Esophagus squamous epithelium (tissue), 5 donors: ENCODE measurements at regions not wholly inside any gene's neighbourhood (a gene's known extent, or its start where the extent isn't known, plus 50 kb on each side); places are given as distances from the start of the nearest gene placed in this dataset.

Source experiments
- DNase-seq: peaks from one replicate; lab custom pipeline; 2025; lab: John Stamatoyannopoulos, UW
- H3K27ac ChIP-seq, 4 donors: fragments of 200-600 bp; sonication (generic); one replicate each; pipeline ENCODE4 v1.5.1; 2016 to 2019; ENCODE audit warnings: mild to moderate bottlenecking in 1 of 4
- H3K27me3 ChIP-seq, 4 donors: fragments of 200-600 bp; sonication (generic); 1 replicate in 3 of 4; 2 replicates in 1 of 4; pipeline versions ENCODE4 v1.5.1 to v1.6.0; 2017 to 2021; ENCODE audit warnings: antibody characterized with exemption in 1 of 4
- H3K36me3 ChIP-seq, 3 donors: fragments of 200-600 bp; sonication (generic); one replicate each; pipeline ENCODE4 v1.5.1; 2016 to 2019
- H3K4me1 ChIP-seq, 3 donors: fragments of 200-600 bp; sonication (generic); one replicate each; pipeline ENCODE4 v1.5.1; 2017 to 2019
- H3K4me3 ChIP-seq, 4 donors: fragments of 200-600 bp; sonication (generic); 1 replicate in 3 of 4; 2 replicates in 1 of 4; pipeline ENCODE4 v1.5.1; 2016 to 2019; ENCODE audit warnings: mild to moderate bottlenecking in 2 of 4, moderate library complexity in 1 of 4
- H3K9me3 ChIP-seq, 3 donors: fragments of 200-600 bp; sonication (generic); one replicate each; pipeline ENCODE4 v1.5.1; 2016 to 2019
- CTCF ChIP-seq, 6 experiments: fragments of 450-650 bp in 4 of 6; fragments of 200-600 bp in 2 of 6; sonication (generic) in 2 of 6; IDR thresholded peaks; one replicate each; pipeline ENCODE4 v1.5.1; 2016 to 2019; ENCODE audit warnings: antibody characterized with exemption in 6 of 6, mild to moderate bottlenecking in 4 of 6, moderate library complexity in 4 of 6
- POLR2A ChIP-seq, 4 donors: fragments of 450-650 bp; IDR thresholded peaks; one replicate each; pipeline ENCODE4 v1.6.1; 2017; ENCODE audit warnings: antibody characterized with exemption in 4 of 4, mild to moderate bottlenecking in 4 of 4, moderate library complexity in 3 of 4
- WGBS, 2 donors: methylation state at CpG; one replicate each; pipeline ENCODE4 v1.1.5; 2018; 5-methylcytosine and 5-hydroxymethylcytosine counted together
- intact Hi-C: fragments of 100-400 bp; cut with DNase I; formaldehyde crosslinking; loops from one replicate; pipeline ENCODE4 v1.15.0; 2022
- donor health status: DM: yes; HTN: yes; CAD: no.

GRCh38 chr18:24672165-24672941 lies 211.9 kb downstream of the HRH4 start:
- WGBS, 2 donors: 28 to 33% methylated on average over 9 of the region's 9 CpGs
- intact Hi-C loops: no loop called here
- no peak overlapping the region for H3K4me3 ChIP-seq
- H3K27ac ChIP-seq: no peak overlapping the region
- TF ChIP-seq POLR2A (IDR thresholded peaks at IDR 0.05): no peak
- DNase-seq: no peak
- no peaks in the 10 kb centered on the region for H3K9me3 ChIP-seq
- H3K36me3 ChIP-seq: no peaks in the 10 kb centered on the region
- H3K4me1 ChIP-seq: no peaks in the 10 kb centered on the region
- no peaks in the 10 kb centered on the region for H3K27me3 ChIP-seq

- Histone ChIP-seq H3K4me1 (no peaks in the 10 kb centered on the region), H3K27me3 (no peaks in the 10 kb centered on the region), H3K9me3 (no peaks in the 10 kb centered on the region), H3K4me3 (no peak overlapping the region), H3K36me3 (no peaks in the 10 kb centered on the region), H3K27ac (no peak overlapping the region)
- 58 to 84% methylated on average over 4 of the region's 4 CpGs for WGBS, 2 donors
- TF ChIP-seq POLR2A (IDR thresholded peaks at IDR 0.05) (no peak), CTCF (IDR thresholded peaks at IDR 0.05) (no peak)
- DNase-seq: no peak
- intact Hi-C loops: no loop called here
These were observed 213.8 kb downstream of the HRH4 start for GRCh38 chr18:24674200-24674599.

- Histone ChIP-seq H3K9me3 (no peaks in the 10 kb centered on the region), H3K4me1 (no peaks in the 10 kb centered on the region), H3K4me3 (no peak overlapping the region), H3K27me3 (no peaks in the 10 kb centered on the region), H3K27ac (no peak overlapping the region), H3K36me3 (no peaks in the 10 kb centered on the region)
- intact Hi-C loops: no loop called here
- no peak for TF ChIP-seq POLR2A (IDR thresholded peaks at IDR 0.05)
- no peak for TF ChIP-seq CTCF (IDR thresholded peaks at IDR 0.05)
- DNase-seq: no peak
- WGBS, 2 donors: 81 to 85% methylated on average over 3 of the region's 3 CpGs
These were observed 214.2 kb downstream of the HRH4 start for GRCh38 chr18:24674605-24675004.

GRCh38 chr18:24677011-24677410 lies 216.6 kb downstream of the HRH4 start:
- TF ChIP-seq CTCF (IDR thresholded peaks at IDR 0.05): no peak
- Histone ChIP-seq H3K27ac (no peak overlapping the region), H3K4me3 (no peak overlapping the region), H3K36me3 (no peaks in the 10 kb centered on the region), H3K4me1 (no peaks in the 10 kb centered on the region), H3K9me3 (no peaks in the 10 kb centered on the region), H3K27me3 (no peaks in the 10 kb centered on the region)
- intact Hi-C loops: no loop called here
- DNase-seq: no peak
- WGBS, 2 donors: 22 to 55% methylated on average over 1 of the region's 1 CpG

GRCh38 chr18:24678107-24678506 lies 217.7 kb downstream of the HRH4 start:
- DNase-seq: no peak
- Histone ChIP-seq H3K4me1 (no peaks in the 10 kb centered on the region), H3K27me3 (no peaks in the 10 kb centered on the region), H3K27ac (no peak overlapping the region), H3K9me3 (no peaks in the 10 kb centered on the region), H3K4me3 (no peak overlapping the region), H3K36me3 (no peaks in the 10 kb centered on the region)
- intact Hi-C loops: no loop called here
- TF ChIP-seq CTCF (IDR thresholded peaks at IDR 0.05) (no peak), POLR2A (IDR thresholded peaks at IDR 0.05) (no peak)
- WGBS, 2 donors: 88 to 95% methylated on average over 1 of the region's 1 CpG
